ENCODE measurements at regions not wholly inside any gene's neighbourhood (a gene's known extent, or its start where the extent isn't known, plus 50 kb on each side); places are given as distances from the start of the nearest gene placed in this dataset.
"Not testable (repeated sequence)": the region's sequence is repeated elsewhere in the genome, so short reads cannot be mapped to it uniquely, and the experiment has no call there.

DNA sequence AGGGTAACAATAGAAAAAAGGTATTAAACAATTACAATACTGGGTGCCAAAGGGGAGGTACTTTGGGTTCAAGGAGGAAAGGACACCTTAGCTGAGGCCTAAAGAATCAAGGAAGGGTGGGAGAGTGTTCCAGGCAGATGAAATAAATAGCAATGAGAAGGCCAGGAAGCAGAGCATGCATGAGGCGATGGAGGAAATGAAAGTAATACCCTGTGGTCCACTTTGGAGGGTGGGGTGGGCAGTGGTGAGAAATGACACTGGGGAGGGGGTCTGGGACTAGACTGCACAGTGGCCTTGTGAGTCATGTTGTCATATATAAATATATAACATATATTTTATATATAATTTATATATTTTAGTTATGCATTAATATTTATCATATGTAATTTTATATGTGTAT lies 55.9 kb downstream of the BHLHE40 start:
- DNase-seq (ENCODE audit: low spot score): no peak

DNA sequence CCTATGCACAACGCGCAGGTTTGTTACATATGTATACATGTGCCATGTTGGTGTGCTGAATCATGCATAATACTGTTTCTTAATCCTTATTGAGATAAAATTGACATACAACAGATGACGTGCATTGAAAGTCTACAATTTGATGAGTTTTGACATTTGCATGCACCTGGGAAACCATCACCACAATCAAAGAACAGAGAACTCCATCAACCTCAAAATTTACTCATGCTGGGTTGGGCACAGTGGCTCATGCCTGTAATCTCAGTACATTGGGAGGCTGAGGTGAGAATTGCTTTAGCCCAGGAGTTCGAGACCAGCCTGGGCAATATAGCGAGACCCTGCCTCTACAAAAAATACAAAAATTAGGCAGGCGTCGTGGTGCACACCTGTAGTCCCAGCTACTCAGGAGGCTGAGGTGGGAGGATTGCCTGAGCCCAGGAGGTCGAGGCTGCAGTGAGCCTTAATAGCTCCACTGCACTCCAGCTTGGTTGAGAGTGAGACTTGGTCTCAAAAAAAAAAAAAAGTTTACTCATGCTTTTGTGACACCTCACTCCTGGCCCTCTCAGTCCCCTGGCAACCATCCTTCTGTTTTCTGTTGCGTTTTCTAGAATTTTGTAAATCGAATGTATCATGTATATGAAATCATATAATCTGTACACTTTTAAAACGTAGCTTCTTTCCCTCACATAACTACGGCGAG lies 56.6 kb downstream of the BHLHE40 start:
- DNase-seq (ENCODE audit: low spot score): no peak

DNA sequence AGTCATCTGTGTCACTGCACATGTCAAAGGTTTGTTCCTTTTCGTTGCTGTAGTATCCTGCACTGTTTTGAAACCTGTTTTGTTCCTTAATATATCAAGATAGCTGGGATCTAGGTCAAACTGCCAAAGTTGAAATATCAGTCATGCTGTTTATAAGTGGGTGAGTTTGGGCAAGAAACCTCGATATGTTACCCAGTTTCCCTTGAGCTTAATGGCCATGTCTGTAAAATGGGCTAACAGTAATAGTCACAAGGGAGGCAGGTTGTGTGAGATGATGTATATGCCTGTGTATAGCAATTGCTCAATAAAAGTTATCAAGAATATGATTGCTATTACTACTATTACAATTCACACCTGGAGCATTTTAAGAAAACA lies 57.1 kb downstream of the BHLHE40 start:
- DNase-seq (ENCODE audit: low spot score): no peak

GRCh38 chr3:5036858-5037257 lies 57.6 kb downstream of the BHLHE40 start:
- DNase-seq (ENCODE audit: low spot score): no peak

DNA sequence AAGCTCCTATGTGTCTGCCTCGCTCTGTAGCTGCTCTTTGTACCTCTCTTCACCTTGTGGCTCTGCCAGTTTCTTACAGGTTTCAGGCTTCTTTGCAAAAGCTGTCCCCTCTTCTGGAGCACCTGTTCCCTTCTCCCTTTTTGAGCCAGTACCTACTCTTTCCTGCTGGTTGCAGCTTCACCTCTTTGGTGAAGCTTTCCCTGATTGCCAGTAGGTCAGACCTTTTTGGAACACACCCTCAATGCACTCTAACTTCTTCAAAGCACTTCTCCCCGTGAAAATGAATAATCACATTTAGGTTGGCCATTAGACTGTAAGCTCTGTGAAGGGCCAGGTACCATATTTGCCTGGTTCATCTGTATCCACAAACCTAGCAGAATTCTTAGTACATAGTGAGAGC lies 60.3 kb downstream of the BHLHE40 start:
- DNase-seq (ENCODE audit: low spot score): no peak

GRCh38 chr3:5041315-5041714 lies 62.1 kb downstream of the BHLHE40 start:
- no peak for DNase-seq (ENCODE audit: low spot score)

DNA sequence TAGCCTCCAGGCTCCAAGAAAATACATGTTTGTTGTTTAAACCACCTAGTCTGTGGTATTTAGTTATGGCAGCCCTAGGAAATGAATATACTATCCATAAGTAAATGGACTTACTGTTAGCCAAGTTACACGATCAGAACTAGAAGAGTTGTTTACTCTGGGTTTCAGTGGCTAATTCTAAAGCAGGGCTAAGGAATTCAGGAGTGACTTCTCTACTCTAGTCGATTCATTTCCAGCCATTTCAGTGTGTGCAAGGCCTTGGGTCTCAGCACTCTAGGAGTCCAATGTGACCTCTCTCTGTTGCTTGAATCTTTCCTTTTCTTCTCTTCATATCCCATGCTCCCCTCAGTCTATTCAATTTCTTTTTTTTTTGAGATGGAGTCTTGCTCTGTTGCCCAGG lies 66.7 kb downstream of the BHLHE40 start:
- DNase-seq (ENCODE audit: low spot score): no peak

DNA sequence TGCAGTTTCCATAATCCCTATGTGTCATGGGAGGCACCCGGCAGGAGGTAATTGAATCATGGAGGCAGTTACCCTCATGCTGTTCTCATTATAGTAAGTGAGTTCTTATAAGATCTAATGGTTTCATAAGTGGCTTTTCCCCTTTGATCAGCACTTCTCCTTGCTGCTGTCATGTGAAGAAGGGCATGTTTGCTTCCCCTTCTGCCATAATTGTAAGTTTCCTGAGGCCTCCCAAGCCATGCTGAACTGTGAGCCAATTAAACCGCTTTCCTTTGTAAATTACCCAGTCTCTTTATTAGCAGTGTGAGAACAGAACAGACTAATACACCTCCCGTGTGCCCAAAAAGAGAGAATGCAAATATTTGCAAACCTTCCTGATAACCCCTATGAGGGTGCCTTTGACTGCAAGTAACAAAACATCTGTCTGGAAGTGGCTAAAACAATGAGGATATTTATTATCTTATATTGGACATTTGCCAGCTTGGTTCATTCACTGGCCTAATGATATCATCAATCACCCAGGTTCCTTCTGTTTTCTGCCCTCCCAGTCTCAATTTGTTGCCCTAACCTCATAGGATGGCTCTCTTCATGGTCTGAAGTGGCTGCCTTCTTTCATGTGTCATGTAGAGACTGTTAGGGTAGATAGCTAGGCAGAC lies 68.7 kb downstream of the BHLHE40 start:
- DNase-seq (ENCODE audit: low spot score): no peak

GRCh38 chr3:5051772-5052171 lies 70.3 kb upstream of the ARL8B start:
- DNase-seq (ENCODE audit: low spot score): no peak

GRCh38 chr3:5052247-5052646 lies 69.8 kb upstream of the ARL8B start:
- no peak for DNase-seq (ENCODE audit: low spot score)

DNA sequence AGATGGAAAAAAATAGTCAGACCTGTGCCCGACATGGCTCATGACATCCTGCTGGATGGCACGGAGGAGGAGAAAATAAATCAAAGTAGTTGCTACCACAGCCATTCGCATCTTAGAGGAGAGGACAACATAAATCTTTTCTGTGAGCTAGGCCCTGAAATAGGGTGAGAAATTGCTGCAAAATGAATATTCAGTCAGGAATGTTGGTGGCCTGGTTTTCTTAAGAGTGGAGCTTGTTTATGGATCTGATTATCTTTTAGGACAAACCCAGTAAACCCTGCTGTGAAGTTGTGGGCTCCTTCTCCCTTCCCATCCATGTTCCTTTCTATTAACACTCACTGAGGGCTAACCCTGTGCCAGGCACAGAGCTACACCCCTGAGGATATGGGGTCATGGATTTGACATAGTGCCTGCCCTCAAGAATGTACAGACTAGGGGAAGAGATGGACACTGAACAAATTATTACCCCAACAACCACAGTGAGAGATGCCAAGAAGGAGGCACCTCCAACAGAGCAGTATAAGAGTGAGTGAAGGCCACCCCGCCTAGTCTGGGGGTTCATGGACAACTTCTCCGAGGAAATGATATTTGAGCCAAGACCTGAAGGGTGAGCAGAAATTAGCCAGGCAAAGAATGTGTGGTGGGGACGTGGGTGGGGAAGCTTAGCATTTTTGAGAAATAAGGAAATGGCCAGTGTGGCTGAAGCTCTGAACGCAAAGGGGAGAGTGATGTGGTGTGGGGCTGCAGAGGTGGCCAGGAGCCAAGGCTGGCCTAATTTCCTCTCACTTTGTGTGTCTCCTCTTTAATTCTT lies 68.9 kb upstream of the ARL8B start:
- DNase-seq (ENCODE audit: low spot score): peak; percentile 32

GRCh38 chr3:5054098-5054497 lies 68.0 kb upstream of the ARL8B start:
- no peak for DNase-seq (ENCODE audit: low spot score)

- not testable (repeated sequence) for DNase-seq (ENCODE audit: low spot score)
Measured at GRCh38 chr3:5054579-5054978, 67.5 kb upstream of the ARL8B start.

DNA sequence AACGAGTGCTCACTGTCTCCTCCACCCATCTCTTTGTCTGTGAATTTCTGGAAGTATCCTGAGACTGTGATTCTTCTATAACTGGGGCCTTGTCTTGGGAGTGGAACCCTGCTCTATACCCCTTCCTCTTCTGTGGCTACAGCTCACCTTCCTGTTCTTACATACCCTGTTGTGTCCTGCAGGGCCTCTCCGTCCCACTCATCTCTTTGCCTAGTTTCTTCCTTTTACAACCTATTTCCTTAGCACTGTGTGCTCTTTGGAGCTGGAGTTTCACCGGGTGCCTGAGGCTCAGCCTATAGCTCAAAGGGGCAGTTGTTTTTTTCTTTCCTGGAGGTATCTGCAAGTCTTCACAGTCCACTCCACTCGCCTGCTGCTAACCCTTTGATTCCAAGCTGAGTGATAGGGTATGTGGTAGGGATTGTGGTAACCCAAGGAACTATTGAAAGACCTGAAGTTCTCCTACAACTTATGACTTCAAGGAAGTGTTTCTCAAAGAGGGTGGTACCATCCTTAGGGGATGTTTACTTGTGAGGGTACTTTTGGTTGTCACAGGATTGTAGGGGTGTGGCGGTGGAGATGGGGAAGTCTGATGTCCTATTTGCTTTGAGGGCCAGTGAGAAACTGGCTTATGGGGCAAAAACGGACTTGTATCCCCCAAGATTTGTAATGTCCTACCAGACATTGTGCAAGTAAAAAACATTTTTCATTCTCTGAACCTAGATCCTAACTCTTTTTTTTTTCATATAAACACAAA lies 66.6 kb upstream of the ARL8B start:
- no peak for DNase-seq (ENCODE audit: low spot score)

GRCh38 chr3:5056111-5056391 lies 66.0 kb upstream of the ARL8B start:
- no peak for DNase-seq (ENCODE audit: low spot score)

DNA sequence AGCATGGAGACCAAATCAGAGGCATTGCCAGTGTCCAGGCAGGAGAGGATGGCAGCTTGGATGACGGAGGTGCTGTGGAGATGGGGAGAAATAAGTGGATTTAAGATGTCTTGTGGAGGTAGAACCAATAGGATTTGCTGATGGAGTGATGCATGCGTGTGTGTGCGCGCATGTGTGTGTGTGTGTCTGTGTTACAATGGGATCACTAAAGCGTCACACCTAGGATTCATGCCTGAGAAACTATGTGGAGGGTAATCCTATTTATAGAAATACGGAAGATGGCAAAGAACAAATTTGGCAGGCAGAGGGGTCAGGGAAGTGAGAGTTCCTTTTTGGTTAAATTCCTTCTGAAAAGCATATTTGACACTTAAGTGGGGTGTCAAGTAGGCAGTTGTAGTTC lies 64.8 kb upstream of the ARL8B start:
- DNase-seq (ENCODE audit: low spot score): no peak

- peak; percentile 87 for DNase-seq (ENCODE audit: low spot score)
Measured at GRCh38 chr3:5057857-5058324, 64.2 kb upstream of the ARL8B start.

DNA sequence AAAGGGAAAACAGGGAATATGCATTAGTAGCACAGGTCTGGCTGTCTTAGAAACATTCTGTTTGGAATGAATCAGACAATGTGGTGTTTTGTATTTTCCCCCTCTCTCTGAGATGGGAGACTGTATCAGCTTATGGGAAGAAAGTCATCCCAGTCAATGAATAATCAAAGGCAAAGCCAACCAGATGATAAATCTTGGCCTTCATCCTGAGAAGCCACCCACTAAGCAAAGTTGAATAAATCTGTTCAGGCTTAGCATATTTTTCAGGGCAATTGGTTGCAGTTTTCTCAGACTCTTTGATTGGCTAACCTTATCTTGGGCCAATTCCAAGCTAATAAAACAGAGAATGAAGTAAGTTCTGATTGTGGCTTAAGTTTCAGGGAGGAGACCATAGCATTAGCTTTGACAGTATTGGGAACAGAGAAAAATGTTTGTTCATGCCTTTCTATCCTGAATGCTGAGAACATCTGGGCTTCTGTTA lies 63.6 kb upstream of the ARL8B start:
- DNase-seq (ENCODE audit: low spot score): no peak

DNA sequence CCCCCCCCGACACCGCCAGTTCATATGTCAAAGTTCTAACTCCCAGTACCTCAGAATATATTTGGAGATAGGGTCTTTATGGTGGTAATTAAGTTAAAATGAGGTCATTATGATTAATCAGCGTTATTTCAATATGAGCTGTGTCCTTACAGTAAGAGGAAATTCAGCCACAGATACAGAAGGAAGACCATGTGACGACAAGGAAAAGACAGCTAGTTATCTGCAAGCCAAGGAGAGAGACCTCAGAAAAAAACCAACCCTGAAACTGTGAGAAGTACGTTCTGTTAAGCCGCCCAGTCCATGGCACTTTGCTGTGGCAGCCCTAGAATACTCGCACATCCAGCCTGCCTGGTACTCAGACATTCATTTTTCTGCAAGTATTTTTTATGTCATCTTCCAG lies 62.3 kb upstream of the ARL8B start:
- DNase-seq (ENCODE audit: low spot score): no peak

DNA sequence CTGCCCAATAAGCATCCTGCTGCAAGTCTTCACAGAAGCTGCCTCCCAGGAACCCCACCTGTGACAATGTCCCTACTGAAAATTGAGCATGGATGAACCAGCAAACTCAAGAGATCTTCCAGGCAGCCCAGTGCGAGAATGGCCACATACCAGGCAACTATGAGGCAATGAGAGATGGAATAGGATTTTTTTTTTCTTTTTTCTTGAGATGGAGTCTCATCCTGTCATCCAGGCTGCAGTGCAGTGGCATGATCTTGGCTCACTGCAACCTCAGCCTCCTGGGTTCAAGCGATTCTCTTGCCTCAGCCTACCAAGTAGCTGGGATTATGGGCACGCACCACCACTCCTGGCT lies 60.9 kb upstream of the ARL8B start:
- DNase-seq (ENCODE audit: low spot score): no peak

DNA sequence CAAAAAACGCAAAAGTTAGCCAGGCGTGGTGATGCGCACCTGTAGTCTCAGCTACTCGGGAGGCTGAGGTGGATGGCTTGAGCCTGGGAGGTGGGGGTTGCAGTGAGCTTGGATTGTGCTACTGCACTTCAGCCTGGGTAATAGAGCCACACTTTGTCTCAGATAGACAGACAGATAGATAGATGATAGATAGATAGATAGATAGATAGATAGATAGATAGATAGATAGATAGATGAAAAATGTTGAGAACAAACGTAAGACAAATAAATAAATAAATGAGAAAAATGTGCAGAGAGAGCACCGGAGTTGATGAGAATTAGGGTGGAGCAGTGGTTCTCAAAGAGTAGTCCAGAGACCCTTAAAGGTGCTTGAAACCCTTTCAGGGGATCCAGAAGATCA lies 58.4 kb upstream of the ARL8B start:
- DNase-seq (ENCODE audit: low spot score): no peak

- no peak for DNase-seq (ENCODE audit: low spot score)
Measured at GRCh38 chr3:5068531-5069050, 53.5 kb upstream of the ARL8B start.
